DMS114 treated with DMSO at 0.1 percent for 48 hours (cell line): ENCODE measurements at regions not wholly inside any gene's neighbourhood (a gene's known extent, or its start where the extent isn't known, plus 50 kb on each side); places are given as distances from the start of the nearest gene placed in this dataset.
"Not testable (repeated sequence)": the region's sequence is repeated elsewhere in the genome, so short reads cannot be mapped to it uniquely, and the experiment has no call there.

Experiments
- DNase-seq: peaks from one replicate; lab custom pipeline; 2025; ENCODE audit not compliant: unreplicated experiment; lab: John Stamatoyannopoulos, UW

GRCh38 chr16:88199296-88200153 lies 183.2 kb upstream of the ZNF469 start:
- DNase-seq, result not testable (repeated sequence)

GRCh38 chr16:88200154-88200895 lies 182.4 kb upstream of the ZNF469 start:
- not testable (repeated sequence) for DNase-seq

GRCh38 chr16:88200896-88201185 lies 181.9 kb upstream of the ZNF469 start:
- no peak for DNase-seq

- not testable (repeated sequence) for DNase-seq
Measured at GRCh38 chr16:88201611-88202010, 181.1 kb upstream of the ZNF469 start.

- DNase-seq, result no peak
Measured at GRCh38 chr16:88202207-88202745, 180.5 kb upstream of the ZNF469 start.

DNA sequence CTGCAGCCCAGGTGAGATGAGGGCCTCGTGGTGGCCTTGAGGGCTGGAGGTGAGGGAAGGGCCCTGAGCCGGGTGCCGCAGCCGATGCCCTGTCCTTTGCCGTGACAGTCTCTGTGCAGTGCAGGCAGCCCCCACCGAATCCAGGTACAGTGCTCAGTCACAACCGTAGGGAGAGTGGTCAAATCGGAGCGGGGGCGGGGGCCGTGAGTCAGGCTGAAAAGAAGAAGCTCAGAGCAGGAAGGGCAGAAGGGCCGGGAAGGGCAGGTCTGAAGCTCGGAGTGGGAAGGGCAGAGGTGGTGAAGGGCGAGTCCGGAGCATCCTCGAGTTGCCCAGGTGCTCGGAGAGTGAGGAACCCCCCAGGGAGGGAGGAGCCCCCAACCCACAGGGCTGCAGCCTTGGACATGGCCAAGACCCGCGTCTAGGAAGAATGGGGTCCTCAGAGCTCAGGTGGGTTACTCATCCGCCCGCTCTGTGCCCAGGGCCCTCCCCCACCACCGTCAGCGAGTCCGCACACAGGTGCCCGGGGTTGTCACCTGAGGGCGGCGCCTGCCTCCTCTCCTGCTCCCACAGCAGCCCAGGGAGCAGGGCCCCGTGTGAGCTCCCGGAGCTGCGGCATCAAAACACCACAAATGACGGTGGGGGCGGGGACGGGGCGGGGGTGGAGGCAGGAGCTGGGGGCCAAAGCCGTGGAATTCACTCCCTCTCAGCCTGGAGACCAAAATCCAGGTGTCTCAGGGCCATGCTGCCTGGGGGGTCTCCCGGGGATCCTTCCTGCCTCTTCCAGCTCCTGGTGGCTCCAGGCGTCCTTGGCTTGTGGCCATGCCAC lies 179.7 kb upstream of the ZNF469 start:
- not testable (repeated sequence) for DNase-seq

DNA sequence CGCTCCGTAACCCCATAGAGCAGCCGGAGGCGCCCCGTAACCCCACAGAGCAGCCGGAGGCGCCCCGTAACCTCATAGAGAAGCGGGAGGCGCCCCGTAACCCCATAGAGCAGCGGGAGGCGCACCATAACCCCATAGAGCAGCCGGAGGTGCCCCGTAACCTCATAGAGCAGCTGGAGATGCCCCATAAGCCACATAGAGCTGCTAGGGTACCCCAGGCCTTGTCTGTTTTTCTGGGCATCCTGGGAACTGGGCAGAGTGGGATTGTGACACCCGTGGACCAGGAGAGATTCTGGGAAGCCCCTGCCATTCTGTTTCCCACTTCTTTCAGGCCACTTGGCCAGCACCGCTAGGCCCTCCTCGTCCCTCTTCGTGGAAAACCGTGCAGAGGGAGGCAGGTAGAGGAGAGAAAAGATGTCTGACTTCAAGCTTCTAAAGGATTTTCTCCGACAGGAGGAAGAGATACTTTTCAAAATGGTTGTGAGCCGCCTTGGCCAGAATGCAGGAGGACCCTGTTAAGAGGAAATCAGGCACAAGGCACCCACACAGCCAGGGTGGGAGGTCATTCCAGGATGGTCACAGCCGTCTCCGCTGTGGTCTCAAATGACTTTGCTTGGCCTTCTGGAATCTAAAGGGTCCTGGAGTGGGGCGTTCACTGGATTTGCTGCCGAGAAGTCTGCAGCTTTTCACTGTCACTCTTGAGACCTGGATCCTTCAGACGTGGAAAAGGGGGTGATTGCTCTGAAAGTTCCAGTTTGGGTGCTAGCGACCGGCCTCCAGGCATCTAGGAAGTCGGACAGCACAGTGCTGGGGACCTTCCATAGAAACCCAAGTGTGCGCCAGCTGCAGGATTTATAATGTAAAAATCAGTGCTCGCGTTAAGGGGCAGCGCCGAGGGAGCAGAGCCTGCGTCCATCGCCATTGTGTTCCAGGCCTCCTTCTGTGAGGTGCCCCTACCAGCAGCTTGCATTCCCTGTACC lies 178.3 kb upstream of the ZNF469 start:
- DNase-seq, result not testable (repeated sequence)

- DNase-seq, result not testable (repeated sequence)
Measured at GRCh38 chr16:88205482-88205881, 177.3 kb upstream of the ZNF469 start.

GRCh38 chr16:88206006-88206405 lies 176.8 kb upstream of the ZNF469 start:
- not testable (repeated sequence) for DNase-seq

- DNase-seq, result not testable (repeated sequence)
Measured at GRCh38 chr16:88206516-88206915, 176.2 kb upstream of the ZNF469 start.

DNA sequence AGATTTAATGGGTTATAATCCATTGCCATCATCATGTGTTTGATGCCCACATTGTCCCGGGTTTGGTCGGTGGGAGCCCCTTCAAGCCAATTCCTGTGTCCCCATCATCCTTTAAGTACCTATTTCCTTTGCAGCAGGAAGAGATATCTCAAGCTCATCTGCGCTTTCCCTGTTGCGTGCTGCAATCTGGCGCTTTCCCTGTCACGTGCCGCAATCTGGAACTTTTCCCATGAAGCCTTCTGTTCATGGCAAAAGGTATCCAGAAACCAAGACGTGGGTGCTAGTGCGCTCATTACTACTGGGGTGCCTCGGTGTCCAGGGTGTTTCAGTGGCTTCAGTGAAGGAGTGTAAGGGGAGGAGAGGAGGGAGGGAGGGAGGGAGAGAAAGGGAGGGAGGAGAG lies 174.6 kb upstream of the ZNF469 start:
- no peak for DNase-seq

GRCh38 chr16:88208776-88209175 lies 174.0 kb upstream of the ZNF469 start:
- DNase-seq, result not testable (repeated sequence)

- DNase-seq, result not testable (repeated sequence)
Measured at GRCh38 chr16:88209579-88209978, 173.2 kb upstream of the ZNF469 start.

GRCh38 chr16:88213937-88214336 lies 168.8 kb upstream of the ZNF469 start:
- not testable (repeated sequence) for DNase-seq

DNA sequence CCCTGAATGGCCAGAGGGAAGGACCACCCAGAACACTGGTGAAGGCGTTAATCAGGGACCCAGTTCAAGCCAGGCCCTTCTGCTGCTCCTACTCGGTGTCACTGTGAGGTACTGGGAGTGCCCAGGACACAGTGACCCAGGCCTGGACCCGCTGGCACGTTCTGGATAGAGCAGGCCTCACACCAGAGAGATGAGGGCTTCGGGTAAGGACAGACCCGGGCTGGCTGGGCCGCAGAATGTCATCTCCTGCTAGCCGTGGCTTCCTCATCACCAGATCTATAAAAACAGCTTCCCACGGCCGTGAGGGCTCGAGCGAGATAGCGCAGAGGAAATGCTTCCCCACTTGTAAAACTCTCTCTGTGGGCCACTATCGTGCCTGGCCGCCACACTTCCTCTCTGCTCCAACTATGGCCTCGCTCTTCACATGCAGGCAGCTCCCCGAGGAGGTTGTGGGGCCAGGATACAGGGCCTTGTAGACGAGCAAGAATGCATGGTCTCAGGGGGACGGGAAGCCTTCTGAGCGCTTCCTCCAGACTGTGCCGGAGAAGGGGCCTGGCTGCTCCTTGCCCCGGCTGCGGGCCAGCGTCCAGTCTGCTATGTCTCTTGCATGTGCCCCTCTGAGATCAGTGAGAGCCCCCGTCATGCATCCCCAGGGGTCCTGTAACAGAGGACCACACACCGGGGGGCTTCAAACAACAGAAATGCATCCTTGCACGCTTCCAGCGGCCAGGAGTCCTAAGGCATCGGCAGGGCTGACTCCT lies 161.6 kb upstream of the ZNF469 start:
- DNase-seq, result not testable (repeated sequence)

- DNase-seq, result not testable (repeated sequence)
Measured at GRCh38 chr16:88223696-88224095, 159.1 kb upstream of the ZNF469 start.

DNA sequence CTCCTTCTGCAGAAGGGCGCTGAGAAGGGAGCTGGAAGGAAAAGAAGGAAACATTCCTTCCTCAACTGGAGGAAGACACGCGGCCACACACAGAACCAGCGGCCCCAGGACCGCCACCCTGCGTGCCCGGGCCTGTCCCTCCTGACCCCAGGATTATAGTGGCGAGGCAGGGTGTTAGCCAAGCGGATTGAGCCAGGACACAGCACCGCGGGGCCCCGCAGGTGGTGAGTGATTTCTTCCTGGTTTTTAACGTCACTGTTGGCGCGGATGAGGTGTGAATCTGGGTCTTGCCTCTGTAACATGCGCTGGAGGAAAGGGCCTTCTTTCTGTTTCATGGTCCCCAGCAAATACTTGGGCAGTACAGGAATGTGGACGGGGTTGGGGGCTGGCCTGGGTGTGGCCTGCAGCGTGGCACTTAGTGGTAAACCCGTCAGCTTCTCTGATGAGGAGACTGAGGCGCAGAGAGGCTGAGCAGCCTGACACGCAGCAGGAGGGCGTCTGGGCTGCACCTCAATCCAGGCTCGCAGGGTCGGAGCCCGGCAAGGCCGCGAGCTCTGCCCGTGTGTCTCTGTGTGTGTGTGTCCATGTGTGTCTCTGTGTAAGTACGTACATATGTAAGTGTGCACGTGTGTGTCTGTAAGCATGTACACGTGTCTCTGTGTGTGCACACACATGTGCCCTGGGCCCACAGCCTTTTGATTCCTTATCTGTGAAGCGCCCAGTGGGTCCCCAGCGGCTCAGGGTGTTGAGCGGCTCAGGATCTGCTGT lies 158.4 kb upstream of the ZNF469 start:
- DNase-seq, result not testable (repeated sequence)

- not testable (repeated sequence) for DNase-seq
Measured at GRCh38 chr16:88225640-88226230, 157.0 kb upstream of the ZNF469 start.
